OCI-LY1 (cell line): ENCODE measurements at regions not wholly inside any gene's neighbourhood (a gene's known extent, or its start where the extent isn't known, plus 50 kb on each side); places are given as distances from the start of the nearest gene placed in this dataset.

Experiments used
- H2AFZ ChIP-seq: fragments of 200-600 bp; sonication (generic), shearing (Covaris generic); 2 replicates; pipeline ENCODE4 v1.6.0; 2014; ENCODE audit warnings: antibody characterized with exemption, mild to moderate bottlenecking, low read length
- H3F3A ChIP-seq: fragments of 200-600 bp; sonication (generic), shearing (Covaris generic); 2 replicates; pipeline ENCODE4 v1.6.0; 2014; ENCODE audit warnings: mild to moderate bottlenecking, antibody characterized with exemption, low read length, moderate library complexity; ENCODE audit not compliant: insufficient read depth
- H3K27ac ChIP-seq: fragments of 200-600 bp; sonication (generic); 2 replicates; pipeline ENCODE4 v1.5.1; 2014; ENCODE audit warnings: low read length, mixed run types, mild to moderate bottlenecking, low read depth; ENCODE audit not compliant: poor library complexity, severe bottlenecking
- H3K27me3 ChIP-seq: fragments of 200-600 bp; sonication (generic); 2 replicates; pipeline ENCODE4 v1.6.0; 2014; ENCODE audit warnings: antibody characterized with exemption, mild to moderate bottlenecking, low read length, moderate library complexity; ENCODE audit not compliant: insufficient read depth
- H3K36me3 ChIP-seq: fragments of 200-600 bp; sonication (generic); 2 replicates; pipeline ENCODE4 v1.6.1; 2014; ENCODE audit warnings: mild to moderate bottlenecking, antibody characterized with exemption, low read length, moderate library complexity, mixed read lengths; ENCODE audit not compliant: insufficient read depth
- H3K4me1 ChIP-seq: fragments of 200-600 bp; sonication (generic); 2 replicates; pipeline ENCODE4 v1.5.1; 2014; ENCODE audit warnings: mild to moderate bottlenecking, low read length, moderate library complexity; ENCODE audit not compliant: insufficient read depth, severe bottlenecking
- H3K4me2 ChIP-seq: fragments of 200-600 bp; sonication (generic), shearing (Covaris generic); 2 replicates; pipeline ENCODE4 v1.6.1; 2014; ENCODE audit warnings: low read length
- H3K4me3 ChIP-seq: fragments of 200-600 bp; sonication (generic); 2 replicates; pipeline ENCODE4 v1.5.1; 2014; ENCODE audit warnings: low read length, low read depth, mild to moderate bottlenecking, mixed read lengths; ENCODE audit not compliant: poor library complexity, severe bottlenecking
- H3K79me2 ChIP-seq: fragments of 200-600 bp; shearing (Covaris generic); 2 replicates; pipeline ENCODE4 v1.6.1; 2016; ENCODE audit warnings: mixed run types, low read length, mixed read lengths; ENCODE audit not compliant: insufficient read depth
- H3K9ac ChIP-seq: fragments of 200-600 bp; sonication (generic), shearing (Covaris generic); 2 replicates; pipeline ENCODE4 v1.6.1; 2014; ENCODE audit warnings: mild to moderate bottlenecking, low read length, mixed read lengths
- H3K9me2 ChIP-seq: fragments of 200-600 bp; sonication (generic), shearing (Covaris generic); 2 replicates; pipeline ENCODE4 v1.6.1; 2014; ENCODE audit warnings: low read depth, mild to moderate bottlenecking, low read length, mixed read lengths
- H3K9me3 ChIP-seq: fragments of 200-600 bp; shearing (Covaris generic); 2 replicates; pipeline ENCODE4 v1.6.1; 2014; ENCODE audit warnings: low read length, mixed read lengths
- H4K20me1 ChIP-seq: fragments of 200-600 bp; sonication (generic), shearing (Covaris generic); 2 replicates; pipeline ENCODE4 v1.6.0; 2016; ENCODE audit warnings: mild to moderate bottlenecking, low read length; ENCODE audit not compliant: insufficient read depth
- CTCF ChIP-seq: fragments of 200-600 bp; sonication (generic), shearing (Covaris generic); IDR thresholded peaks from 2 replicates; pipeline ENCODE4 v1.5.1; 2017; ENCODE audit warnings: mild to moderate bottlenecking, antibody characterized with exemption, low read length, moderate library complexity, mixed read lengths
- EZH2 ChIP-seq: fragments of 200-600 bp; sonication (generic), shearing (Covaris generic); IDR thresholded peaks from 2 replicates; pipeline ENCODE4 v1.8.0; 2017; ENCODE audit warnings: borderline replicate concordance, mixed run types, mild to moderate bottlenecking, antibody characterized with exemption, low read length, moderate library complexity, mixed read lengths

GRCh38 chr7:46494441-46494840 is 573.4 kb upstream of the IGFBP3 start:
- no peak overlapping the region for H2AFZ ChIP-seq
- no peaks in the 10 kb centered on the region for H3K36me3 ChIP-seq
- no peak overlapping the region for H3K27ac ChIP-seq
- TF ChIP-seq EZH2: no peak
- TF ChIP-seq CTCF: no peak
- H3F3A ChIP-seq: no peaks in the 10 kb centered on the region
- no peaks in the 10 kb centered on the region for H4K20me1 ChIP-seq
- H3K4me1 ChIP-seq: no peaks in the 10 kb centered on the region
- no peak overlapping the region for H3K9ac ChIP-seq
- H3K27me3 ChIP-seq: no peaks in the 10 kb centered on the region
- no peaks in the 10 kb centered on the region for H3K79me2 ChIP-seq
- H3K4me2 ChIP-seq: no peak overlapping the region
- H3K9me3 ChIP-seq: no peaks in the 10 kb centered on the region
- H3K4me3 ChIP-seq: no peak overlapping the region
- H3K9me2 ChIP-seq: no peaks in the 10 kb centered on the region

- no peak overlapping the region for H3K4me2 ChIP-seq
- no peaks in the 10 kb centered on the region for H3K79me2 ChIP-seq
- no peak overlapping the region for H3K27ac ChIP-seq
- H3F3A ChIP-seq: no peaks in the 10 kb centered on the region
- H4K20me1 ChIP-seq: no peaks in the 10 kb centered on the region
- no peaks in the 10 kb centered on the region for H3K36me3 ChIP-seq
- H3K27me3 ChIP-seq: no peaks in the 10 kb centered on the region
- no peak for TF ChIP-seq CTCF
- no peak for TF ChIP-seq EZH2
- H3K9ac ChIP-seq: no peak overlapping the region
- no peaks in the 10 kb centered on the region for H3K9me3 ChIP-seq
- H2AFZ ChIP-seq: no peak overlapping the region
- no peaks in the 10 kb centered on the region for H3K4me1 ChIP-seq
- no peaks in the 10 kb centered on the region for H3K9me2 ChIP-seq
- H3K4me3 ChIP-seq: no peak overlapping the region
Measured at GRCh38 chr7:46494028-46494427, 573.0 kb upstream of the IGFBP3 start.

GRCh38 chr7:46493196-46493595 is 572.1 kb upstream of the IGFBP3 start:
- H3K79me2 ChIP-seq: no peaks in the 10 kb centered on the region
- H3K4me2 ChIP-seq: no peak overlapping the region
- no peak overlapping the region for H3K4me3 ChIP-seq
- no peak overlapping the region for H2AFZ ChIP-seq
- no peaks in the 10 kb centered on the region for H3K9me3 ChIP-seq
- H3K4me1 ChIP-seq: no peaks in the 10 kb centered on the region
- no peaks in the 10 kb centered on the region for H3K9me2 ChIP-seq
- no peaks in the 10 kb centered on the region for H3K36me3 ChIP-seq
- no peaks in the 10 kb centered on the region for H3K27me3 ChIP-seq
- no peaks in the 10 kb centered on the region for H4K20me1 ChIP-seq
- no peak for TF ChIP-seq EZH2
- TF ChIP-seq CTCF: no peak
- H3K9ac ChIP-seq: no peak overlapping the region
- H3F3A ChIP-seq: no peaks in the 10 kb centered on the region
- H3K27ac ChIP-seq: no peak overlapping the region
